Suppressor macrophage treated with lipopolysaccharide for 1 hour (primary cell): ENCODE measurements at regions not wholly inside any gene's neighbourhood (a gene's known extent, or its start where the extent isn't known, plus 50 kb on each side); places are given as distances from the start of the nearest gene placed in this dataset.

Experiments
- DNase-seq, 3 donors: peaks; one replicate each; pipeline ENCODE4 v3.0.0-alpha.2; 2020 to 2022

- DNase-seq, result no peak
Observed at GRCh38 chr14:104373855-104374717, 205.5 kb upstream of the C14orf180 start.

- DNase-seq, result no peak
Observed at GRCh38 chr14:104374718-104375080, 204.9 kb upstream of the C14orf180 start.

- no peak for DNase-seq
Observed at GRCh38 chr14:104375551-104376201, 203.9 kb upstream of the C14orf180 start.

GRCh38 chr14:104376202-104377140 is 203.1 kb upstream of the C14orf180 start:
- DNase-seq, result no peak

- DNase-seq, result no peak
Observed at GRCh38 chr14:104377256-104377655, 202.3 kb upstream of the C14orf180 start.

- no peak for DNase-seq
Observed at GRCh38 chr14:104378698-104379113, 200.9 kb upstream of the C14orf180 start.

GRCh38 chr14:104382361-104383087 is 197.0 kb upstream of the C14orf180 start:
- no peak for DNase-seq

- no peak for DNase-seq
Observed at GRCh38 chr14:104383088-104383995, 196.2 kb upstream of the C14orf180 start.

- DNase-seq, result no peak
Observed at GRCh38 chr14:104383996-104384775, 195.4 kb upstream of the C14orf180 start.

- no peak for DNase-seq
Observed at GRCh38 chr14:104384776-104385071, 194.8 kb upstream of the C14orf180 start.

- DNase-seq, result no peak
Observed at GRCh38 chr14:104385111-104385510, 194.5 kb upstream of the C14orf180 start.

- no peak for DNase-seq
Observed at GRCh38 chr14:104385531-104386101, 193.9 kb upstream of the C14orf180 start.

- DNase-seq, result no peak
Observed at GRCh38 chr14:104386151-104386841, 193.3 kb upstream of the C14orf180 start.

GRCh38 chr14:104387022-104388010 is 192.2 kb upstream of the C14orf180 start:
- DNase-seq, result no peak

GRCh38 chr14:104388011-104388521 is 191.5 kb upstream of the C14orf180 start:
- DNase-seq, result no peak

GRCh38 chr14:104388541-104389325 is 190.8 kb upstream of the C14orf180 start:
- no peak for DNase-seq
